Activated B cell treated with CpG ODN at 0.5 μM for 24 hours (primary cell): ENCODE measurements at regions not wholly inside any gene's neighbourhood (a gene's known extent, or its start where the extent isn't known, plus 50 kb on each side); places are given as distances from the start of the nearest gene placed in this dataset.

Experiments
- ATAC-seq: fragments of 200-7000 bp; cut with Tn5 transposase; one replicate; pipeline ENCODE4 v1.10.0; 2021; ENCODE audit warnings: low read depth, mild to moderate bottlenecking, moderate library complexity
- CTCF ChIA-PET: fragments of 350-600 bp; sonication (Branson Sonifier 250); formaldehyde crosslinking; loops from one replicate; lab custom pipeline; 2021; ENCODE audit warnings: antibody characterized with exemption; lab: Charles Lee
- POLR2A ChIA-PET: fragments of 350-600 bp; sonication (Branson Sonifier 250); formaldehyde crosslinking; loops from one replicate; lab custom pipeline; 2021; ENCODE audit warnings: antibody characterized with exemption; lab: Charles Lee
- DNase-seq: peaks from one replicate; pipeline ENCODE4 v3.0.0; 2022
- H3K27ac Mint-ChIP-seq: one replicate; pipeline ENCODE4 v1.8.0; 2020; ENCODE audit warnings: mixed read lengths
- H3K27me3 Mint-ChIP-seq: one replicate; pipeline ENCODE4 v1.8.0; 2021; ENCODE audit warnings: mixed read lengths
- H3K36me3 Mint-ChIP-seq: one replicate; pipeline ENCODE4 v1.8.0; 2021; ENCODE audit warnings: low read depth, mixed read lengths
- H3K4me1 Mint-ChIP-seq: one replicate; pipeline ENCODE4 v1.8.0; 2021; ENCODE audit warnings: mixed read lengths
- H3K4me3 Mint-ChIP-seq: one replicate; pipeline ENCODE4 v1.8.0; 2020; ENCODE audit warnings: mild to moderate bottlenecking, mixed read lengths
- H3K9me3 Mint-ChIP-seq: one replicate; pipeline ENCODE4 v1.8.0; 2020; ENCODE audit warnings: mixed read lengths
- CTCF ChIP-seq: fragments of 200-600 bp; IDR thresholded peaks from one replicate; pipeline ENCODE4 v1.8.0; 2022; ENCODE audit warnings: antibody characterized with exemption, mild to moderate bottlenecking
- intact Hi-C: fragments of 100-400 bp; cut with micrococcal nuclease; formaldehyde crosslinking; loops from one replicate; pipeline ENCODE4 v1.15.1; 2024

GRCh38 chr4:74539044-74539790, 94.3 kb downstream of the AREG start:
- no peaks in the 10 kb centered on the region for H3K36me3 Mint-ChIP-seq
- CTCF ChIA-PET, result interaction anchor here (1.4 kb wide), 1 partner anchor 8 kb away, joined by 5 read pairs; no protein-coding TSS in a partner anchor
- ATAC-seq (no peak), DNase-seq (no peak)
- no peak for TF ChIP-seq CTCF
- no peak overlapping the region for H3K4me3 Mint-ChIP-seq
- H3K9me3 Mint-ChIP-seq, result no peaks in the 10 kb centered on the region
- peaks cover 2% of the 10 kb centered on the region for H3K4me1 Mint-ChIP-seq
- POLR2A ChIA-PET, result no interaction called here
- H3K27ac Mint-ChIP-seq, result no peak overlapping the region
- peaks cover 5% of the 10 kb centered on the region for H3K27me3 Mint-ChIP-seq
- intact Hi-C loops, result no loop called here

- intact Hi-C loops, result loop anchor here (5.0 kb wide), 1 partner anchor 82 kb away; no protein-coding TSS in a partner anchor
- no peak overlapping the region for H3K27ac Mint-ChIP-seq
- H3K9me3 Mint-ChIP-seq, result no peaks in the 10 kb centered on the region
These were observed 95.3 kb downstream of the AREG start for GRCh38 chr4:74540193-74540592.

GRCh38 chr4:74541667-74542066, 96.7 kb downstream of the AREG start:
- Mint-ChIP-seq H3K9me3 (no peaks in the 10 kb centered on the region), H3K4me3 (no peak overlapping the region), H3K36me3 (no peaks in the 10 kb centered on the region), H3K4me1 (peaks cover 2% of the 10 kb centered on the region), H3K27me3 (peaks cover 5% of the 10 kb centered on the region), H3K27ac (no peak overlapping the region)
- ATAC-seq (no peak), DNase-seq (no peak)
- intact Hi-C loops, result loop anchor here (5.0 kb wide), 1 partner anchor 81 kb away; no protein-coding TSS in a partner anchor
- TF ChIP-seq CTCF, result no peak
- ChIA-PET POLR2A (no interaction called here), CTCF (no interaction called here)

More at GRCh38 chr4:74540193-74540592, 95.3 kb downstream of the AREG start:
- DNase-seq (no peak), ATAC-seq (no peak)
- TF ChIP-seq CTCF, result no peak
- Mint-ChIP-seq H3K27me3 (peaks cover 5% of the 10 kb centered on the region), H3K4me3 (no peak overlapping the region), H3K36me3 (no peaks in the 10 kb centered on the region), H3K4me1 (peaks cover 2% of the 10 kb centered on the region)
- ChIA-PET POLR2A (no interaction called here), CTCF (interaction anchor here (1.4 kb wide), 1 partner anchor 9 kb away, joined by 5 read pairs; no protein-coding TSS in a partner anchor)

- no peak for TF ChIP-seq CTCF
- no peak overlapping the region for H3K27ac Mint-ChIP-seq
- ATAC-seq (peak; percentile 28), DNase-seq (no peak)
- no peaks in the 10 kb centered on the region for H3K27me3 Mint-ChIP-seq
- ChIA-PET POLR2A (no interaction called here), CTCF (no interaction called here)
- H3K4me1 Mint-ChIP-seq, result peaks cover 2% of the 10 kb centered on the region
- H3K4me3 Mint-ChIP-seq, result peak overlapping the region; percentile 13
- no peaks in the 10 kb centered on the region for H3K36me3 Mint-ChIP-seq
- intact Hi-C loops, result loop anchor here (1.0 to 5.0 kb wide), 2 partner anchors 79 to 98 kb away; partner anchors contain the start of gene AREG
- no peaks in the 10 kb centered on the region for H3K9me3 Mint-ChIP-seq
These were observed 98.4 kb downstream of the AREG start for GRCh38 chr4:74543231-74543781.

GRCh38 chr4:74543983-74544382, 99.0 kb downstream of the AREG start:
- CTCF ChIA-PET, result interaction anchor here (1.1 kb wide), 1 partner anchor 12 kb away, joined by 4 read pairs; no protein-coding TSS in a partner anchor
- peaks cover 2% of the 10 kb centered on the region for H3K4me1 Mint-ChIP-seq
- H3K27ac Mint-ChIP-seq, result no peak overlapping the region
- H3K36me3 Mint-ChIP-seq, result no peaks in the 10 kb centered on the region
- no peaks in the 10 kb centered on the region for H3K9me3 Mint-ChIP-seq
- ATAC-seq (no peak), DNase-seq (no peak)
- POLR2A ChIA-PET, result no interaction called here
- no peaks in the 10 kb centered on the region for H3K27me3 Mint-ChIP-seq
- TF ChIP-seq CTCF, result no peak
- intact Hi-C loops, result loop anchor here (1.0 to 5.0 kb wide), 3 partner anchors 9 to 99 kb away; partner anchors contain the start of gene AREG
- no peak overlapping the region for H3K4me3 Mint-ChIP-seq
